ENCODE measurements at regions not wholly inside any gene's neighbourhood (a gene's known extent, or its start where the extent isn't known, plus 50 kb on each side); places are given as distances from the start of the nearest gene placed in this dataset.

DNA sequence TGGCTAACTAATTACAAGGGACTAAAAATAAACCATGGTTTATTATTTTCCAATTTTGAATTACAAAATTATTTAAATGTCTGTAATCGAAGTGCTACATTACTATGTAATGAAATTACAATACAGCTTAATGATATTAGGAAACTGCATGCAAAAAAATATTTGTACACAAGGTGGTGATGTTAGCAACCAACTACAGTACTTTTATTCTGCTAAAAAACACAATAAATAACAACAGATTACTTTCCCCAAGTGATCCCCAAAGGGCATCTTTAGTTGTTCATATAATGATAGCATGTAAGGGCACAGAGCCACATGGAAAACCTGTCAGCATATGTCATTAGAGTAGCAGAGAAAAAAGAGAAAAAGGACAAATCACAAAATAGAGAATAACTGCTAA, 147.5 kb upstream of the SOX2 start:
- no peak for TF ChIP-seq YY1 (IDR thresholded peaks at IDR 0.05; ENCODE audit: insufficient read depth, insufficient read length)
- TF ChIP-seq ZNF274 (IDR thresholded peaks at IDR 0.05; ENCODE audit: low read depth, low read length), result no peak
- TF ChIP-seq SUZ12 (IDR thresholded peaks at IDR 0.05; ENCODE audit: extremely low read depth, insufficient read depth, insufficient read length), result no peak
- H3K9ac ChIP-seq (ENCODE audit: insufficient read length, low read depth), result no peak overlapping the region
- H3K36me3 ChIP-seq (ENCODE audit: insufficient read depth, insufficient read length, low read length), result no peaks in the 10 kb centered on the region
- DNase-seq (ENCODE audit: low read depth, low spot score), result no peak
- no peak overlapping the region for H3K4me3 ChIP-seq (ENCODE audit: insufficient read length, low read depth)
- no peaks in the 10 kb centered on the region for H3K4me1 ChIP-seq (ENCODE audit: insufficient read depth, insufficient read length)
- no peaks in the 10 kb centered on the region for H3K27me3 ChIP-seq (ENCODE audit: insufficient read depth, insufficient read length)
- H3K9me3 ChIP-seq (ENCODE audit: insufficient read depth, low read length), result no peaks in the 10 kb centered on the region

DNA sequence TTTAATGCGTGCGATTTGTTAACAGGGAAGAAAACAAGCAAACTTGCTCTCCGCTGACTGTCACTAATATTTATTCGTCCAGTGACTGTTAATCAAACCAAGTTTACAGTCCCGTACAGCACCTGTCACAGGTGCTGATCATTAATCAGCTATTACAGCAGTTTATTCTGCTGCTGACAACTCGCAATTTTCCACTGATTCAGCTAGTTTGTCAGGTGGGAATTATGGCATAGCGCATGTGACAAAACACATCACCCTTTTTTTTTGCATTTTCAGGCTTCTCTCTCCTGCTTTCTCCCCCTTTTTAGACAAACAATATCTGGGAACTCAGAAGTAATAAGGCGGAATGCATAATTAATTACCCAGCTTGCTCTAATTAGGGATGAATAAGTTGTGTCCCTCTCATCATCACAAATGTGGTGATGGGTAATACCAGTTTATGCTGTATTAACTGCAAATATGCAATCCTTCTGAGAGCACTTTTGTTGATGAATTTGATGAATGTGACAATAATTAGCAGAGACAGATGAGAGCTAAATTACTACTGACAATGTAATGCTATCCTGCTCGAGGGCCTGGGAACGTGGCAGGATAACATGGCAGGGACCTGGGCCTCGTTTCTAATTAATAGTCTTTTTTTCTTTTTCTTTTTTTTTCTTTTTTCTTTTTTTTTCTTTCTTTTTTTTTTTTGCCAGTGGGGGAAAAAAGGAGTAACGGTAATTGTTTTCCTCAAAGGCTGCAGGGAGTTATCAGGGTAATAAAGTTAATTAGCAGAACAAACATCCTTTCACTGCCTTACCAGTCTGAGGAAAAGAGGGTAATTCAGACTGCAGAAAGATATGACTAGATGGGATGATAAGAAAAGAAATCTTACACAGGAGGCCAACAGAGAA, 150.3 kb upstream of the SOX2 start:
- Histone ChIP-seq H3K9me3 (ENCODE audit: insufficient read depth, low read length) (no peaks in the 10 kb centered on the region), H3K36me3 (ENCODE audit: insufficient read depth, insufficient read length, low read length) (no peaks in the 10 kb centered on the region), H3K9ac (ENCODE audit: insufficient read length, low read depth) (no peak overlapping the region), H3K27me3 (ENCODE audit: insufficient read depth, insufficient read length) (no peaks in the 10 kb centered on the region), H3K4me3 (ENCODE audit: insufficient read length, low read depth) (no peak overlapping the region), H3K4me1 (ENCODE audit: insufficient read depth, insufficient read length) (no peaks in the 10 kb centered on the region)
- DNase-seq (ENCODE audit: low read depth, low spot score), result no peak
- TF ChIP-seq SUZ12 (IDR thresholded peaks at IDR 0.05; ENCODE audit: extremely low read depth, insufficient read depth, insufficient read length) (no peak), ZNF274 (IDR thresholded peaks at IDR 0.05; ENCODE audit: low read depth, low read length) (no peak), YY1 (IDR thresholded peaks at IDR 0.05; ENCODE audit: insufficient read depth, insufficient read length) (no peak)

GRCh38 chr3:181558870-181559269, 152.9 kb upstream of the SOX2 start:
- H3K4me1 ChIP-seq (ENCODE audit: insufficient read depth, insufficient read length), result no peaks in the 10 kb centered on the region
- H3K27me3 ChIP-seq (ENCODE audit: insufficient read depth, insufficient read length), result no peaks in the 10 kb centered on the region
- no peaks in the 10 kb centered on the region for H3K36me3 ChIP-seq (ENCODE audit: insufficient read depth, insufficient read length, low read length)
- DNase-seq (ENCODE audit: low read depth, low spot score), result no peak
- H3K9ac ChIP-seq (ENCODE audit: insufficient read length, low read depth), result no peak overlapping the region
- TF ChIP-seq SUZ12 (IDR thresholded peaks at IDR 0.05; ENCODE audit: extremely low read depth, insufficient read depth, insufficient read length), result no peak
- no peak for TF ChIP-seq ZNF274 (IDR thresholded peaks at IDR 0.05; ENCODE audit: low read depth, low read length)
- no peak for TF ChIP-seq YY1 (IDR thresholded peaks at IDR 0.05; ENCODE audit: insufficient read depth, insufficient read length)
- H3K4me3 ChIP-seq (ENCODE audit: insufficient read length, low read depth), result no peak overlapping the region
- H3K9me3 ChIP-seq (ENCODE audit: insufficient read depth, low read length), result no peaks in the 10 kb centered on the region

DNA sequence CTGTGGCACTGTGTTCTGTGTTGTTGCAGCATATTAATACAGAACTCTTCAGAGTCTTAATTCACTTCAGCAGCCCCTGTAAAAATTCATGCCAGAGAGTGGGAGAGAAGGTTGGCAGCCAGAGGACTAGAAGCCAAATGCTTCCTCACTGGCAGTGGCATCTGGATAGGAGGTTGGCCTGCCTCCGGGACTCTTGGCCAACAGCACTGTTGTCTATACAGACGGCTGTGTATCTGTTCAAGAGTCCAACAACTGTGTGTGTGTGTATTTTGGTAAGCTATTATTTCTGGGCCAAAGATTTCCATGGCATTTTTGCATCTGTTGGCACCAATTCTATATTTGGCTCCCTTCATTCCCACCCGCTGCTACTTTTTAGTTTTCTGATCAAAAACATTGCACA, 156.0 kb upstream of the SOX2 start:
- DNase-seq (ENCODE audit: low read depth, low spot score), result no peak
- Histone ChIP-seq H3K36me3 (ENCODE audit: insufficient read depth, insufficient read length, low read length) (no peaks in the 10 kb centered on the region), H3K9me3 (ENCODE audit: insufficient read depth, low read length) (no peaks in the 10 kb centered on the region), H3K4me1 (ENCODE audit: insufficient read depth, insufficient read length) (no peaks in the 10 kb centered on the region), H3K4me3 (ENCODE audit: insufficient read length, low read depth) (no peak overlapping the region), H3K27me3 (ENCODE audit: insufficient read depth, insufficient read length) (no peaks in the 10 kb centered on the region), H3K9ac (ENCODE audit: insufficient read length, low read depth) (no peak overlapping the region)
- TF ChIP-seq YY1 (IDR thresholded peaks at IDR 0.05; ENCODE audit: insufficient read depth, insufficient read length) (no peak), SUZ12 (IDR thresholded peaks at IDR 0.05; ENCODE audit: extremely low read depth, insufficient read depth, insufficient read length) (no peak), ZNF274 (IDR thresholded peaks at IDR 0.05; ENCODE audit: low read depth, low read length) (no peak)

GRCh38 chr3:181554233-181554765, 157.4 kb upstream of the SOX2 start:
- DNase-seq (ENCODE audit: low read depth, low spot score), result no peak
- Histone ChIP-seq H3K27me3 (ENCODE audit: insufficient read depth, insufficient read length) (no peaks in the 10 kb centered on the region), H3K36me3 (ENCODE audit: insufficient read depth, insufficient read length, low read length) (no peaks in the 10 kb centered on the region), H3K4me3 (ENCODE audit: insufficient read length, low read depth) (no peak overlapping the region), H3K4me1 (ENCODE audit: insufficient read depth, insufficient read length) (no peaks in the 10 kb centered on the region), H3K9me3 (ENCODE audit: insufficient read depth, low read length) (no peaks in the 10 kb centered on the region), H3K9ac (ENCODE audit: insufficient read length, low read depth) (no peak overlapping the region)
- TF ChIP-seq ZNF274 (IDR thresholded peaks at IDR 0.05; ENCODE audit: low read depth, low read length) (no peak), SUZ12 (IDR thresholded peaks at IDR 0.05; ENCODE audit: extremely low read depth, insufficient read depth, insufficient read length) (no peak), YY1 (IDR thresholded peaks at IDR 0.05; ENCODE audit: insufficient read depth, insufficient read length) (no peak)

DNA sequence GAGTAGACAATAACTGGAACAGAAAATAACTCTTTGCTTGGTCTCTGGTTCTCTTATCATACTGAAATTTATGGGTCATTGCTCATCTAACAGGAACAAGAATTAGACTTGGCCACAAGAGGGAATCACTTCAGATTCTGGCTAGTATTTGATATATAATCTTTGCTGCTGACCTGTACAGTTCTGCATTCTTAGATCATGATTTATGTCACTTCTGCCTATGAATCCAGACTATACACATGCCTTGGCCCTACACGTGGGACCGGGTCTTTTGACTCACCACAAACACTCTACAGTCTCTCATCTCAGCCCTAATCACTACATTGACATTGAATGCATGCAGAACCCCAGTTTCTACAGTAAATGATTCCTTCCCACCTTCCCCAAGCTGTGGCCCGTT, 162.5 kb upstream of the SOX2 start:
- Histone ChIP-seq H3K9ac (ENCODE audit: insufficient read length, low read depth) (no peak overlapping the region), H3K27me3 (ENCODE audit: insufficient read depth, insufficient read length) (no peaks in the 10 kb centered on the region), H3K9me3 (ENCODE audit: insufficient read depth, low read length) (no peaks in the 10 kb centered on the region), H3K4me1 (ENCODE audit: insufficient read depth, insufficient read length) (no peaks in the 10 kb centered on the region), H3K4me3 (ENCODE audit: insufficient read length, low read depth) (no peak overlapping the region), H3K36me3 (ENCODE audit: insufficient read depth, insufficient read length, low read length) (no peaks in the 10 kb centered on the region)
- TF ChIP-seq SUZ12 (IDR thresholded peaks at IDR 0.05; ENCODE audit: extremely low read depth, insufficient read depth, insufficient read length), result no peak
- no peak for TF ChIP-seq ZNF274 (IDR thresholded peaks at IDR 0.05; ENCODE audit: low read depth, low read length)
- no peak for TF ChIP-seq YY1 (IDR thresholded peaks at IDR 0.05; ENCODE audit: insufficient read depth, insufficient read length)
- DNase-seq (ENCODE audit: low read depth, low spot score), result no peak

DNA sequence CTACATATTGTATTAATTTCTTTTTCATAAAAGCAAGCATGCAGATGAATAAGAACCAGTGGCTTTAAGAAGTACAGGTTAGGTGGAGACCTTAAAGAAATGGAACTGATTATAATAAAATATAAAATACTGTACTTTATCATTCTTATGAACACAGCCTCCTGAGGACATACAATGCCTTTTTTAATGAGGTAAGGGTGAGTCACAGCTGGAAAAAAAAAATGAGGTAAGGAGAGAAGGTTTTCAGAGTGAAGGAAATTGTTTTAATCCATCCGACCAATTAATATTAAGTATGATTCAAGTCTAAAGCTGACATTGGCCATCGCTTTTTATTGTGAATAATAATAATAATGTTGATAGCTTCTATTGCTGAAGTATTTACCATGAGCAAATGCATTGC, 170.3 kb upstream of the SOX2 start:
- Histone ChIP-seq H3K9me3 (ENCODE audit: insufficient read depth, low read length) (no peaks in the 10 kb centered on the region), H3K4me3 (ENCODE audit: insufficient read length, low read depth) (no peak overlapping the region), H3K27me3 (ENCODE audit: insufficient read depth, insufficient read length) (no peaks in the 10 kb centered on the region), H3K9ac (ENCODE audit: insufficient read length, low read depth) (no peak overlapping the region), H3K36me3 (ENCODE audit: insufficient read depth, insufficient read length, low read length) (no peaks in the 10 kb centered on the region), H3K4me1 (ENCODE audit: insufficient read depth, insufficient read length) (no peaks in the 10 kb centered on the region)
- no peak for DNase-seq (ENCODE audit: low read depth, low spot score)
- TF ChIP-seq ZNF274 (IDR thresholded peaks at IDR 0.05; ENCODE audit: low read depth, low read length) (no peak), SUZ12 (IDR thresholded peaks at IDR 0.05; ENCODE audit: extremely low read depth, insufficient read depth, insufficient read length) (no peak), YY1 (IDR thresholded peaks at IDR 0.05; ENCODE audit: insufficient read depth, insufficient read length) (no peak)

Data from NT2/D1 (cell line).